Sigmoid colon (tissue), 4 donors: ENCODE measurements at regions not wholly inside any gene's neighbourhood (a gene's known extent, or its start where the extent isn't known, plus 50 kb on each side); places are given as distances from the start of the nearest gene placed in this dataset.

ENCODE experiments used
- CTCF ChIP-seq, 4 experiments: fragments of 450-650 bp in 3 of 4; fragments of 200-600 bp in 1 of 4; IDR thresholded peaks; one replicate each; pipeline ENCODE4 v1.5.1; 2016 to 2019; ENCODE audit warnings: antibody characterized with exemption in 4 of 4, mild to moderate bottlenecking in 3 of 4, moderate library complexity in 2 of 4
- EP300 ChIP-seq, 4 donors: sonication (generic); formaldehyde crosslinking; IDR thresholded peaks; one replicate each; pipeline ENCODE4 v1.6.1; 2017; ENCODE audit warnings: antibody characterized with exemption in 4 of 4
- POLR2A ChIP-seq, 2 donors: fragments of 450-650 bp; IDR thresholded peaks; one replicate each; pipeline ENCODE4 v1.6.1; 2016; ENCODE audit warnings: antibody characterized with exemption in 2 of 2, mild to moderate bottlenecking in 2 of 2, moderate library complexity in 2 of 2
- POLR2AphosphoS5 ChIP-seq, 4 donors: sonication (generic); formaldehyde crosslinking; IDR thresholded peaks; one replicate each; pipeline ENCODE4 v1.6.1; 2017; ENCODE audit warnings: antibody characterized with exemption in 4 of 4

GRCh38 chr3:182045736-182046135 lies 334.0 kb downstream of the SOX2 start:
- no peak for TF ChIP-seq POLR2A (IDR thresholded peaks at IDR 0.05)
- TF ChIP-seq CTCF (IDR thresholded peaks at IDR 0.05) = no peak
- TF ChIP-seq POLR2AphosphoS5 (IDR thresholded peaks at IDR 0.05) = no peak
- no peak for TF ChIP-seq EP300 (IDR thresholded peaks at IDR 0.05)
